NCI-H2196 (cell line): ENCODE measurements at regions not wholly inside any gene's neighbourhood (a gene's known extent, or its start where the extent isn't known, plus 50 kb on each side); places are given as distances from the start of the nearest gene placed in this dataset.

ENCODE experiments used
- DNase-seq: peaks from one replicate; lab custom pipeline; 2025; ENCODE audit not compliant: unreplicated experiment; lab: John Stamatoyannopoulos, UW

GRCh38 chr2:150569761-150570160 lies 82.3 kb upstream of the RND3 start:
- DNase-seq = no peak

GRCh38 chr2:150567771-150568301 lies 80.4 kb upstream of the RND3 start:
- DNase-seq = no peak

- no peak for DNase-seq
Observed at GRCh38 chr2:150566289-150566688, 78.8 kb upstream of the RND3 start.

- no peak for DNase-seq
Observed at GRCh38 chr2:150561076-150561475, 73.6 kb upstream of the RND3 start.

GRCh38 chr2:150557020-150557600 lies 69.6 kb upstream of the RND3 start:
- no peak for DNase-seq

- no peak for DNase-seq
Observed at GRCh38 chr2:150555611-150556356, 68.3 kb upstream of the RND3 start.

- DNase-seq = no peak
Observed at GRCh38 chr2:150554046-150554445, 66.6 kb upstream of the RND3 start.

GRCh38 chr2:150552041-150552820 lies 64.8 kb upstream of the RND3 start:
- no peak for DNase-seq

- no peak for DNase-seq
Observed at GRCh38 chr2:150549381-150549780, 61.9 kb upstream of the RND3 start.

GRCh38 chr2:150548527-150548926 lies 61.1 kb upstream of the RND3 start:
- DNase-seq = no peak

GRCh38 chr2:150545916-150546315 lies 58.4 kb upstream of the RND3 start:
- DNase-seq = no peak

GRCh38 chr2:150544731-150545130 lies 57.3 kb upstream of the RND3 start:
- no peak for DNase-seq

GRCh38 chr2:150542692-150543091 lies 55.2 kb upstream of the RND3 start:
- no peak for DNase-seq

- DNase-seq = no peak
Observed at GRCh38 chr2:150542172-150542571, 54.7 kb upstream of the RND3 start.

- no peak for DNase-seq
Observed at GRCh38 chr2:150538651-150539201, 51.3 kb upstream of the RND3 start.
